GM12891 (cell line): ENCODE measurements at regions not wholly inside any gene's neighbourhood (a gene's known extent, or its start where the extent isn't known, plus 50 kb on each side); places are given as distances from the start of the nearest gene placed in this dataset.

Source experiments
- POLR2A ChIP-seq: IDR thresholded peaks from 2 replicates; pipeline ENCODE4 v1.6.1; 2011; ENCODE audit warnings: low read depth, low read length, control low read depth
- POLR2AphosphoS5 ChIP-seq: IDR thresholded peaks from 2 replicates; pipeline ENCODE4 v1.6.1; 2011; ENCODE audit warnings: low read depth, low read length, control low read depth
- POU2F2 ChIP-seq: IDR thresholded peaks from 2 replicates; pipeline ENCODE4 v1.6.1; 2011; ENCODE audit warnings: low read depth, mild to moderate bottlenecking, control low read depth, low read length, moderate library complexity
- SPI1 ChIP-seq: IDR thresholded peaks from 2 replicates; pipeline ENCODE4 v1.6.1; 2011; ENCODE audit warnings: low read depth, low read length, control low read depth
- TAF1 ChIP-seq: IDR thresholded peaks from 2 replicates; pipeline ENCODE4 v1.6.1; 2011; ENCODE audit warnings: low read depth, low read length, control low read depth

DNA sequence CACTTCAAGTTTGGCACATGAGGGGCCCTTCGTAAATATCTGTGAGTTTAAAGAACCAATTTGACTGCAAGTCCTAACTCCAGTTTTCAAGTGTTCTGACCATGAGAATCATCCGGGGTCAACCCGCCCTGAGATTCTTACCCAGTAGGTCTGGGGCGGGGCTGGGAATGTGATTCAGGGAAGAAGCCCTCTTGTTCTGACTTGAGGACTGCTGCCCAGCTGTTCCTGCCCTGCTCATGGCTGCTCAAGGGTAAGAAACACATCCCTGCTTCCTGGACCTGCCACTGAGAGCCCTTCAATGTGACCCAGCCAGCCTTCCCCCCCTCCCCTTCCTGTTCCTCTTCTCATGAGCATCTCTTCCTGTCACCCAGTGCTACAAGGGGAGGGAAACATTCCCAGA is 92.7 kb upstream of the PGRMC2 start:
- TF ChIP-seq POLR2A (no peak), POLR2AphosphoS5 (no peak), TAF1 (no peak), POU2F2 (no peak), SPI1 (no peak)
